HG02970 (cell line): ENCODE measurements at regions not wholly inside any gene's neighbourhood (a gene's known extent, or its start where the extent isn't known, plus 50 kb on each side); places are given as distances from the start of the nearest gene placed in this dataset.
A peak's percentile ranks its signal among the peaks of the same experiment; 100 is the strongest.

ENCODE experiments used
- ATAC-seq: cut with Tn5 transposase; IDR thresholded peaks from one replicate; pipeline ENCODE4 v1.9.1; 2021; ENCODE audit warnings: mild to moderate bottlenecking, moderate library complexity, moderate number of reproducible peaks; ENCODE audit not compliant: unreplicated experiment, low FRiP score

GRCh38 chr5:175290379-175290778, 153.6 kb downstream of the DRD1 start:
- no peak for ATAC-seq

- no peak for ATAC-seq
These were observed 155.8 kb downstream of the DRD1 start for GRCh38 chr5:175288048-175288621.

- ATAC-seq: no peak
These were observed 157.0 kb downstream of the DRD1 start for GRCh38 chr5:175286981-175287380.

- ATAC-seq: no peak
These were observed 158.7 kb downstream of the DRD1 start for GRCh38 chr5:175285261-175285660.

GRCh38 chr5:175284806-175285205, 159.2 kb downstream of the DRD1 start:
- ATAC-seq: no peak

GRCh38 chr5:175282611-175283225, 161.3 kb downstream of the DRD1 start:
- ATAC-seq: no peak

- peak; percentile 50 for ATAC-seq
These were observed 162.3 kb downstream of the DRD1 start for GRCh38 chr5:175281714-175282113.

- no peak for ATAC-seq
These were observed 162.7 kb downstream of the DRD1 start for GRCh38 chr5:175281257-175281656.

- no peak for ATAC-seq
These were observed 164.5 kb downstream of the DRD1 start for GRCh38 chr5:175279506-175279905.

GRCh38 chr5:175275748-175276147, 168.2 kb downstream of the DRD1 start:
- ATAC-seq: no peak

- ATAC-seq: no peak
These were observed 168.9 kb downstream of the DRD1 start for GRCh38 chr5:175275097-175275496.

GRCh38 chr5:175274171-175274570, 169.8 kb downstream of the DRD1 start:
- no peak for ATAC-seq

GRCh38 chr5:175264406-175264805, 179.6 kb downstream of the DRD1 start:
- no peak for ATAC-seq

GRCh38 chr5:175263776-175264175, 180.2 kb downstream of the DRD1 start:
- ATAC-seq: no peak

GRCh38 chr5:175261526-175261925, 182.5 kb downstream of the DRD1 start:
- no peak for ATAC-seq

GRCh38 chr5:175261037-175261436, 182.9 kb downstream of the DRD1 start:
- no peak for ATAC-seq

GRCh38 chr5:175257847-175258194, 186.2 kb downstream of the DRD1 start:
- ATAC-seq: no peak

GRCh38 chr5:175257128-175257846, 186.7 kb downstream of the DRD1 start:
- no peak for ATAC-seq

GRCh38 chr5:175254155-175254554, 189.8 kb downstream of the DRD1 start:
- ATAC-seq: no peak

GRCh38 chr5:175253597-175253996, 190.4 kb downstream of the DRD1 start:
- ATAC-seq: no peak

- ATAC-seq: no peak
These were observed 191.7 kb downstream of the DRD1 start for GRCh38 chr5:175252234-175252805.

- ATAC-seq: no peak
These were observed 193.6 kb downstream of the DRD1 start for GRCh38 chr5:175250426-175250825.
